22Rv1 (cell line): ENCODE measurements at regions not wholly inside any gene's neighbourhood (a gene's known extent, or its start where the extent isn't known, plus 50 kb on each side); places are given as distances from the start of the nearest gene placed in this dataset.

Source experiments
- ZFX ChIP-seq: fragments of 450-650 bp; IDR thresholded peaks from 2 replicates; pipeline ENCODE4 v1.6.1; 2017; ENCODE audit warnings: antibody characterized with exemption, borderline replicate concordance
- TF ChIP-seq, protein P1 (sequence below): fragments of 450-650 bp; IDR thresholded peaks from 2 replicates; pipeline ENCODE4 v1.5.1; 2017; ENCODE audit warnings: mild to moderate bottlenecking

DNA sequence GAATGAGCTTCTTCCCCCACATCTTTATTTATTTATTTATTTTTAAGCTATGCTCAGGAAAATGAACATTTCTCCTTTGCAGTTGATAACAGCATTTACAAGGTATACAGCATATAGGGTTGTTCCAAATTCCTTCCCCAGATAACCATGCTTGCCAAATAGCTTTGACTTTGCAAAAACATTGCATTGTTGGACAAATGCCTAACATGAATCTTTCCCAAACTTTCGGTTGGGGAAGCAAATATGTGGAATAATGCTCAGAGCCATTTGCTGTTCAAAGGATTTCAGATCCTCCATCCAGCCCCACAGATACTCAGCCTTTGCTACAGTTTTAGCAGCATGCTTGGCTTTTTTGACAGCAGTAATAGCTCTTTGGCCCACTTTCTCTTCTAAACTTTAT, 127.2 kb upstream of the AGA start:
- TF ChIP-seq, protein P1, sequence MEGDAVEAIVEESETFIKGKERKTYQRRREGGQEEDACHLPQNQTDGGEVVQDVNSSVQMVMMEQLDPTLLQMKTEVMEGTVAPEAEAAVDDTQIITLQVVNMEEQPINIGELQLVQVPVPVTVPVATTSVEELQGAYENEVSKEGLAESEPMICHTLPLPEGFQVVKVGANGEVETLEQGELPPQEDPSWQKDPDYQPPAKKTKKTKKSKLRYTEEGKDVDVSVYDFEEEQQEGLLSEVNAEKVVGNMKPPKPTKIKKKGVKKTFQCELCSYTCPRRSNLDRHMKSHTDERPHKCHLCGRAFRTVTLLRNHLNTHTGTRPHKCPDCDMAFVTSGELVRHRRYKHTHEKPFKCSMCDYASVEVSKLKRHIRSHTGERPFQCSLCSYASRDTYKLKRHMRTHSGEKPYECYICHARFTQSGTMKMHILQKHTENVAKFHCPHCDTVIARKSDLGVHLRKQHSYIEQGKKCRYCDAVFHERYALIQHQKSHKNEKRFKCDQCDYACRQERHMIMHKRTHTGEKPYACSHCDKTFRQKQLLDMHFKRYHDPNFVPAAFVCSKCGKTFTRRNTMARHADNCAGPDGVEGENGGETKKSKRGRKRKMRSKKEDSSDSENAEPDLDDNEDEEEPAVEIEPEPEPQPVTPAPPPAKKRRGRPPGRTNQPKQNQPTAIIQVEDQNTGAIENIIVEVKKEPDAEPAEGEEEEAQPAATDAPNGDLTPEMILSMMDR: no peak
- no peak for TF ChIP-seq ZFX
